Calu3 (cell line): ENCODE measurements at regions not wholly inside any gene's neighbourhood (a gene's known extent, or its start where the extent isn't known, plus 50 kb on each side); places are given as distances from the start of the nearest gene placed in this dataset.

Experiments used
- BruUV-seq: library from RNA; stranded (reverse); fragments of 400-500 nt; replicated peaks from 2 replicates; lab custom pipeline; 2021; lab: Mats Ljungman, UMichigan
- CTCF ChIA-PET: fragments of 300-600 bp; sonication (Branson Sonifier 250); formaldehyde crosslinking; loops from one replicate; lab custom pipeline; 2022; ENCODE audit warnings: antibody characterized with exemption; lab: Charles Lee
- DNase-seq: peaks from one replicate; pipeline ENCODE4 v3.0.0; 2022
- H3K27ac Mint-ChIP-seq: one replicate; pipeline ENCODE4 v1.8.0; 2022; ENCODE audit warnings: mixed read lengths; ENCODE audit not compliant: unreplicated experiment
- H3K27me3 Mint-ChIP-seq: one replicate; pipeline ENCODE4 v1.8.0; 2022; ENCODE audit warnings: mixed read lengths; ENCODE audit not compliant: unreplicated experiment
- H3K36me3 Mint-ChIP-seq: one replicate; pipeline ENCODE4 v1.8.0; 2022; ENCODE audit warnings: mild to moderate bottlenecking, moderate library complexity, mixed read lengths; ENCODE audit not compliant: insufficient read depth, unreplicated experiment
- H3K4me1 Mint-ChIP-seq: one replicate; pipeline ENCODE4 v1.8.0; 2022; ENCODE audit warnings: mild to moderate bottlenecking, low read depth, mixed read lengths; ENCODE audit not compliant: unreplicated experiment
- H3K4me3 Mint-ChIP-seq: one replicate; pipeline ENCODE4 v1.8.0; 2022; ENCODE audit warnings: mild to moderate bottlenecking, low read depth, moderate library complexity, mixed read lengths; ENCODE audit not compliant: unreplicated experiment
- H3K9me3 Mint-ChIP-seq: one replicate; pipeline ENCODE4 v1.8.0; 2022; ENCODE audit warnings: low read depth, mixed read lengths; ENCODE audit not compliant: unreplicated experiment
- CTCF ChIP-seq: fragments of 200-600 bp; IDR thresholded peaks from one replicate; pipeline ENCODE4 v1.8.0; 2022; ENCODE audit warnings: antibody characterized with exemption; ENCODE audit not compliant: unreplicated experiment
- intact Hi-C: fragments of 100-400 bp; cut with micrococcal nuclease; formaldehyde crosslinking; loops from one replicate; pipeline ENCODE4 v1.10.0; 2022; ENCODE audit not compliant: unreplicated experiment

GRCh38 chr1:232385221-232385620 lies 244.7 kb downstream of the SIPA1L2 start:
- CTCF ChIA-PET, result no interaction called here
- Mint-ChIP-seq H3K27me3 (peaks cover 9% of the 10 kb centered on the region), H3K9me3 (peaks cover 7% of the 10 kb centered on the region), H3K4me1 (no peaks in the 10 kb centered on the region), H3K36me3 (no peaks in the 10 kb centered on the region), H3K4me3 (no peak overlapping the region), H3K27ac (no peak overlapping the region)
- DNase-seq, result no peak
- intact Hi-C loops, result no loop called here
- BruUV-seq, result no TSS peak
- TF ChIP-seq CTCF, result no peak

- no peak for DNase-seq
- CTCF ChIA-PET, result interaction anchor here (0.6 kb wide), 1 partner anchor 346 kb away, joined by 5 read pairs; no protein-coding TSS in a partner anchor
- Mint-ChIP-seq H3K9me3 (peaks cover 7% of the 10 kb centered on the region), H3K4me1 (no peaks in the 10 kb centered on the region), H3K27ac (no peak overlapping the region), H3K36me3 (no peaks in the 10 kb centered on the region), H3K27me3 (peaks cover 9% of the 10 kb centered on the region), H3K4me3 (no peak overlapping the region)
- intact Hi-C loops, result no loop called here
- no peak for TF ChIP-seq CTCF
- BruUV-seq, result no TSS peak
Measured at GRCh38 chr1:232384171-232384883, 245.6 kb downstream of the SIPA1L2 start.

GRCh38 chr1:232383455-232384123 lies 246.3 kb downstream of the SIPA1L2 start:
- no peak for TF ChIP-seq CTCF
- H3K27me3 Mint-ChIP-seq, result peaks cover 9% of the 10 kb centered on the region
- BruUV-seq, result no TSS peak
- peaks cover 7% of the 10 kb centered on the region for H3K9me3 Mint-ChIP-seq
- H3K27ac Mint-ChIP-seq, result no peak overlapping the region
- intact Hi-C loops, result no loop called here
- H3K4me1 Mint-ChIP-seq, result no peaks in the 10 kb centered on the region
- H3K36me3 Mint-ChIP-seq, result no peaks in the 10 kb centered on the region
- H3K4me3 Mint-ChIP-seq, result no peak overlapping the region
- DNase-seq, result no peak
- CTCF ChIA-PET, result no interaction called here

GRCh38 chr1:232382671-232383070 lies 247.3 kb downstream of the SIPA1L2 start:
- no TSS peak for BruUV-seq
- H3K4me1 Mint-ChIP-seq, result no peaks in the 10 kb centered on the region
- intact Hi-C loops, result no loop called here
- CTCF ChIA-PET, result interaction anchor here (0.7 kb wide), 1 partner anchor 33 kb away, joined by 7 read pairs; no protein-coding TSS in a partner anchor
- H3K9me3 Mint-ChIP-seq, result peaks cover 7% of the 10 kb centered on the region
- H3K27me3 Mint-ChIP-seq, result peaks cover 9% of the 10 kb centered on the region
- no peak overlapping the region for H3K4me3 Mint-ChIP-seq
- no peak for DNase-seq
- no peak overlapping the region for H3K27ac Mint-ChIP-seq
- H3K36me3 Mint-ChIP-seq, result no peaks in the 10 kb centered on the region
- no peak for TF ChIP-seq CTCF
